HL-60 (cell line): ENCODE measurements at regions not wholly inside any gene's neighbourhood (a gene's known extent, or its start where the extent isn't known, plus 50 kb on each side); places are given as distances from the start of the nearest gene placed in this dataset.

Experiments
- DNase-seq, 2 experiments: peaks; one replicate each; pipeline ENCODE4 v3.0.0-alpha.2; 2010 to 2020; ENCODE audit warnings: low read depth in 1 of 2, low spot score in 1 of 2
- H3K27ac ChIP-seq: fragments of 250-450 bp; sonication (Bioruptor Pico); replicated peaks from 2 replicates; pipeline ENCODE4 v1.5.1; 2020; ENCODE audit warnings: mild to moderate bottlenecking, moderate library complexity
- H3K27me3 ChIP-seq: fragments of 250-450 bp; sonication (Bioruptor Pico); 2 replicates; pipeline ENCODE4 v1.5.1; 2021; ENCODE audit warnings: mild to moderate bottlenecking, moderate library complexity; ENCODE audit not compliant: insufficient read depth, poor library complexity, severe bottlenecking
- H3K4me3 ChIP-seq: replicated peaks from 2 replicates; pipeline ENCODE4 v1.5.1; 2011; ENCODE audit warnings: mild to moderate bottlenecking, control low read depth, low read length; ENCODE audit not compliant: insufficient read depth
- GABPA ChIP-seq: IDR thresholded peaks from 2 replicates; pipeline ENCODE4 v1.6.1; 2012; ENCODE audit warnings: low read depth
- POLR2AphosphoS5 ChIP-seq: IDR thresholded peaks from 2 replicates; pipeline ENCODE4 v1.6.1; 2012; ENCODE audit warnings: low read depth
- SPI1 ChIP-seq: IDR thresholded peaks from 2 replicates; pipeline ENCODE4 v1.6.1; 2012; ENCODE audit warnings: low read depth, mild to moderate bottlenecking, borderline replicate concordance
- TF ChIP-seq, protein P1 (sequence below): IDR thresholded peaks from 2 replicates; pipeline ENCODE4 v1.6.1; 2012; ENCODE audit warnings: low read depth; ENCODE audit not compliant: insufficient replicate concordance
- TF ChIP-seq, protein P2 (sequence below): IDR thresholded peaks from one replicate; pipeline ENCODE4 v1.5.1; 2011; ENCODE audit warnings: low read length, control low read depth, inconsistent platforms; ENCODE audit not compliant: insufficient read depth

DNA sequence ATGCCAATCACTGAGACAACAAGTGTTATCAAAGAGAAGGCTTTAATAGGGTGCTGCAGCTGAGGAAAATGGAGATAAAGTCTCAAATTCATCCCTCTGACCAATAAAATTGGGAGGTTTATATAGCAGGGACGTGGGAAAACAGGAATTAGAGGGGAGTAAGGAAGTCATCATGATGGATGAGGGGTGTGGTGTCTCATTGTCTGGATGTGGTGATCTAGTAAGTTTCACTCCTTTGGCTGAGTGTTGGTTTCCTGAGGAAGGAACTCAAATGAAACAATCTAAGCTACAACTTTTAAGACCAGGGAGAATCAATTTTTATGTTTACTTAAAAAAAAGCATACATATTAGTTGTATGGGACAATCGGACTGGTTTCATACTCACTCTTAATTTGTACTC lies 491.0 kb upstream of the KIRREL3 start:
- TF ChIP-seq, protein P1, sequence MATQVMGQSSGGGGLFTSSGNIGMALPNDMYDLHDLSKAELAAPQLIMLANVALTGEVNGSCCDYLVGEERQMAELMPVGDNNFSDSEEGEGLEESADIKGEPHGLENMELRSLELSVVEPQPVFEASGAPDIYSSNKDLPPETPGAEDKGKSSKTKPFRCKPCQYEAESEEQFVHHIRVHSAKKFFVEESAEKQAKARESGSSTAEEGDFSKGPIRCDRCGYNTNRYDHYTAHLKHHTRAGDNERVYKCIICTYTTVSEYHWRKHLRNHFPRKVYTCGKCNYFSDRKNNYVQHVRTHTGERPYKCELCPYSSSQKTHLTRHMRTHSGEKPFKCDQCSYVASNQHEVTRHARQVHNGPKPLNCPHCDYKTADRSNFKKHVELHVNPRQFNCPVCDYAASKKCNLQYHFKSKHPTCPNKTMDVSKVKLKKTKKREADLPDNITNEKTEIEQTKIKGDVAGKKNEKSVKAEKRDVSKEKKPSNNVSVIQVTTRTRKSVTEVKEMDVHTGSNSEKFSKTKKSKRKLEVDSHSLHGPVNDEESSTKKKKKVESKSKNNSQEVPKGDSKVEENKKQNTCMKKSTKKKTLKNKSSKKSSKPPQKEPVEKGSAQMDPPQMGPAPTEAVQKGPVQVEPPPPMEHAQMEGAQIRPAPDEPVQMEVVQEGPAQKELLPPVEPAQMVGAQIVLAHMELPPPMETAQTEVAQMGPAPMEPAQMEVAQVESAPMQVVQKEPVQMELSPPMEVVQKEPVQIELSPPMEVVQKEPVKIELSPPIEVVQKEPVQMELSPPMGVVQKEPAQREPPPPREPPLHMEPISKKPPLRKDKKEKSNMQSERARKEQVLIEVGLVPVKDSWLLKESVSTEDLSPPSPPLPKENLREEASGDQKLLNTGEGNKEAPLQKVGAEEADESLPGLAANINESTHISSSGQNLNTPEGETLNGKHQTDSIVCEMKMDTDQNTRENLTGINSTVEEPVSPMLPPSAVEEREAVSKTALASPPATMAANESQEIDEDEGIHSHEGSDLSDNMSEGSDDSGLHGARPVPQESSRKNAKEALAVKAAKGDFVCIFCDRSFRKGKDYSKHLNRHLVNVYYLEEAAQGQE = no peak
- TF ChIP-seq GABPA (no peak), POLR2AphosphoS5 (no peak), SPI1 (no peak)
- TF ChIP-seq, protein P2, sequence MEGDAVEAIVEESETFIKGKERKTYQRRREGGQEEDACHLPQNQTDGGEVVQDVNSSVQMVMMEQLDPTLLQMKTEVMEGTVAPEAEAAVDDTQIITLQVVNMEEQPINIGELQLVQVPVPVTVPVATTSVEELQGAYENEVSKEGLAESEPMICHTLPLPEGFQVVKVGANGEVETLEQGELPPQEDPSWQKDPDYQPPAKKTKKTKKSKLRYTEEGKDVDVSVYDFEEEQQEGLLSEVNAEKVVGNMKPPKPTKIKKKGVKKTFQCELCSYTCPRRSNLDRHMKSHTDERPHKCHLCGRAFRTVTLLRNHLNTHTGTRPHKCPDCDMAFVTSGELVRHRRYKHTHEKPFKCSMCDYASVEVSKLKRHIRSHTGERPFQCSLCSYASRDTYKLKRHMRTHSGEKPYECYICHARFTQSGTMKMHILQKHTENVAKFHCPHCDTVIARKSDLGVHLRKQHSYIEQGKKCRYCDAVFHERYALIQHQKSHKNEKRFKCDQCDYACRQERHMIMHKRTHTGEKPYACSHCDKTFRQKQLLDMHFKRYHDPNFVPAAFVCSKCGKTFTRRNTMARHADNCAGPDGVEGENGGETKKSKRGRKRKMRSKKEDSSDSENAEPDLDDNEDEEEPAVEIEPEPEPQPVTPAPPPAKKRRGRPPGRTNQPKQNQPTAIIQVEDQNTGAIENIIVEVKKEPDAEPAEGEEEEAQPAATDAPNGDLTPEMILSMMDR = no peak
- Histone ChIP-seq H3K4me3 (no peak overlapping the region), H3K27me3 (no peaks in the 10 kb centered on the region), H3K27ac (no peak overlapping the region)
- no peak for DNase-seq

DNA sequence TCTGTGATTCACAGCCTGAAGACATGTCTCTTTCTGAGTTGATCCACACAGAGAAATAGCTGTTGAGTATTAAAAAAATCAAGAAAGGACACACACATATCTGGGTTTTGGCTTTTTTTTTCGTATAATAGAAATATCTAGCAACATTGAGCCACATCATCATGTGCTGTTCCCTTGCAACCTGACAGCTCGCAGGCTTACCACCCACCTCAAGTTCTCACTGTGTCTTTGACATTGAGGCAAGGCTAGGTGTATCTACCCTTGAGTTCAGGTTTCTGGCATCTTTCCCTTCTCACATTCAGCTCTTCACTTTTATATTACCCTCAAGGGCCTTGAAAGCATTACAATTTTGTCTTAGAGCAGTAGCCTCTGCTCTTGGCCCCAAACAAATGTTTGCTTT lies 490.3 kb upstream of the KIRREL3 start:
- Histone ChIP-seq H3K4me3 (no peak overlapping the region), H3K27me3 (no peaks in the 10 kb centered on the region), H3K27ac (no peak overlapping the region)
- TF ChIP-seq GABPA (no peak), POLR2AphosphoS5 (no peak), SPI1 (no peak)
- TF ChIP-seq, protein P2 = no peak
- TF ChIP-seq, protein P1 = no peak
- DNase-seq = no peak

DNA sequence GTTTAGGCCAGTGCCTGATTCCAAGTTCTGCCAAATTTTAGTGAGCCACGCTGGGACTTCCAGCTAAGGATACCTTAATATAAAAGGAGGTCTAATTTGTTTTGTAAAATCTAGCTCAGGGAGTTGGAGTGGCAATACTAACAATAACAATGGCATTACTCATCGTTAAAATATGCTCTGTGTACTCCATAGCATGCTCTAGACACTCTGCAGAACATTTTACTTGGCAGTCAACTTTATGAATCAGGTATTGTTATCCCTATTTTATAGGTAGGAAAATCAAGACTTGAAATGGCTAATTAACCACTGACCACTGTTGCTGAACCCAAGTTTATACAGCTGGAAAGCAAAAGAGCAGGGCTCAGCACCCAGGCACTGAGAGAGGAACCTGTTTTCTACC lies 485.0 kb upstream of the KIRREL3 start:
- no peak for TF ChIP-seq GABPA
- TF ChIP-seq, protein P2 = no peak
- TF ChIP-seq SPI1 = no peak
- no peak for TF ChIP-seq POLR2AphosphoS5
- TF ChIP-seq, protein P1 = no peak
- H3K27ac ChIP-seq = no peak overlapping the region
- no peak overlapping the region for H3K4me3 ChIP-seq
- no peak for DNase-seq
- no peaks in the 10 kb centered on the region for H3K27me3 ChIP-seq
